ENCODE measurements at regions not wholly inside any gene's neighbourhood (a gene's known extent, or its start where the extent isn't known, plus 50 kb on each side); places are given as distances from the start of the nearest gene placed in this dataset.
A peak's percentile ranks its signal among the peaks of the same experiment; 100 is the strongest.

DNA sequence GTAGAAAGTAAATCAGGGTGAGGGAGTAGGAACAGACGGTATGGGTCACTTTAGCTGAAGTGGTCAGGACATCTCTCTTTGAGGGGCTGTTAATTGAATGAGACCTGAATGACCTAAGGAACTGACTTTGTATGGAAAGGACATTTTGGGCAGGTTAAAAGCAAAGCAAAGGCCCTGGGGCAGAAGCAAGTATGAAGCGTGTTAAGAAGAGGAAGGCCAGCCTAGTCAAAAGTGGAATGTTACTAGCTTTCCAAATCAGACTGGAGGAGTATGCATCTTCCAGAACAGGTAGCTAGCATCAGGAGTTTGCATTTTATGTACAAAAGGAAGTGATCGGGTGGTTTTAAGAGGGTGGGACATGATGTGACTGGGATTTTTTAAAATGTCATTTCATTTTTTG, 70.9 kb upstream of the PCGF5 start:
- DNase-seq: no peak

DNA sequence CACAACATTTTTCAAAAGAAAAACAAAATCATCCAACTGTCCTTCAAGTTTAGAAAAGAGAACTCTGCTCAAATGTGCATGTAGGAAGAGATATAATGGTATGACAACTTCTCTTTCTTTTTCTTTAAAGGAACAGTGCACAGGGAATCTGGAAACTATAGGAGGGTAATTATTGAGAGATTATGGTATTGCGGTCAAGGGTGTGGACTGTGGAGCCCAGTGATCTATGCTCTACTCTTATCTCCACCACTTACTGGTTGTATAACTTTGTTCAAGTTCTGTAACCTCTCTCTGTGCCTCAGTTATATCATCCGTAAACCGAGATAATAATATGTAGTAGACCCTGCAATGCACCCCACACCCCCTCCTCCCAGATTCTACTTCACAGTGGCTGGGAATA, 69.8 kb upstream of the PCGF5 start:
- no peak for DNase-seq

DNA sequence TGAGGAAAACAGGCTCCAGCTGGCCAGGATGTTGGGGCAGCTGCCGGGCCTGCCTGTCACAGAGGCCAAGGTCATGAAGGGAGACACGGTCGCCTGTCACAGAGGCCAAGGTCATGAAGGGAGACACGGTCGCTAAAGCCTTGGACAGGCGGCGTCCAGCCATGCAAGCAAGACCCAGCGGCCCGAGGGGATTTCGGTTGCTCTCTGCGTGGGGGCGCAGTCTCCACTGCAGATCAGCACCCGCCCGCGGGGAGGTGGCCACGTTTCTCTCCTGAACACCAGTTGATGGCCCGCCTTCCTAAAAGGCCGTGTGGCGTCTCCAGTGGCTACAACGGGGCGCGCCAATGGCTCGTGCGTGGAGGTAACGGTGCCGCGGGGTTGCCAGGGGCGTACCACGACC, 67.0 kb upstream of the PCGF5 start:
- DNase-seq: no peak

DNA sequence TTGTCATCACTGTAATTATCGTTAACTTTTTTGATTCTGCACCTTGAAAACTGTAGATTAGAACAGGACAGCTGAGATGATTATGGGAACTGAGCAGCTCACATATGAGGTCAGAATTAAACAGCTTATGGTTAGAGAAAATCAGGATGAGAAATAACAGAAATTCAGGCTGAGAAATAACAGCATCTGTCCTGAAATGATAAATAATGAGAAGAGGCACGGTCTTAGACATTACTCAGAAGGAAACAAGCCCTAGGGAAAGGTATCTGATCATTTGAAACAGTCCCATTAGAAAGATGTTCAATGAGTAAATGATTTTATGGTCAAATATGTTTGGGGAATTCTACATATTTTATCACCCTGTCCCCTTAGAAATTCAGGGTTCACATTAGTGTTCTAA, 65.6 kb upstream of the PCGF5 start:
- DNase-seq: no peak

- no peak for DNase-seq
These were observed 64.3 kb upstream of the PCGF5 start for GRCh38 chr10:91156196-91156595.

- DNase-seq: no peak
These were observed 61.1 kb upstream of the PCGF5 start for GRCh38 chr10:91159254-91159783.

GRCh38 chr10:91162050-91162494, 58.4 kb upstream of the PCGF5 start:
- no peak for DNase-seq

GRCh38 chr10:91162495-91163268, 57.8 kb upstream of the PCGF5 start:
- peak; percentile 17 for DNase-seq

DNA sequence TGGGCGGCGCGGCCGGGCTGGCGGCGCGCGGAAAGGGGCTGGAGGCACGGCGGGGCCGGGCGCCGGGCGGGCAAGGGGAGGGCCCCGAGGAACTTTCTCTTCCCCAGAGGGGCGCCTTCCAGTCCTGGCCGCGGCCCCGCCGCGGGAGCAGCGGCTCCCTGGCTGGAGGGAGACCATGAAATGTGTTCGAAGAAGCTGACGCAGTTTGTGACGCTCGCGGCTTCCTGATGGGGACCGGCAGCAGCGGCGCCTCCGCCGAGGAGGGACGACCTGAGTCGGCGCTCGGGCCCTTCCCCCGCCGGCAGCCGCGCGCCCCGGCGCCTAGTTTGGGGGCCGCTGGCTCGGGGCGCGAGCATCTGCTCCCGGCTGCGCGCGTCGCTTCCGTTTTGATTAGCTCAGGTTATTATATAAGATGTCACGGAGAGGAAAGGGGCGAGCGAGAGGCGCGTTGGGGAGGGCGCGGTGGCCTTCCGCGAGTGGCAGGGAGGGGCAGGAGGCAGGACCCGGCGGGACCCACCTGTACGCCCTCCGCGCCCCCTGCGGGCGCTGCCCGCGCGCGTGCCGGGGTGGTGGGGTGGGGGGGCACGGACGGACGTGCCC, 57.1 kb upstream of the PCGF5 start:
- DNase-seq: peak; percentile 30

- no peak for DNase-seq
These were observed 56.5 kb upstream of the PCGF5 start for GRCh38 chr10:91163869-91164474.

GRCh38 chr10:91164520-91165065, 55.9 kb upstream of the PCGF5 start:
- no peak for DNase-seq

DNA sequence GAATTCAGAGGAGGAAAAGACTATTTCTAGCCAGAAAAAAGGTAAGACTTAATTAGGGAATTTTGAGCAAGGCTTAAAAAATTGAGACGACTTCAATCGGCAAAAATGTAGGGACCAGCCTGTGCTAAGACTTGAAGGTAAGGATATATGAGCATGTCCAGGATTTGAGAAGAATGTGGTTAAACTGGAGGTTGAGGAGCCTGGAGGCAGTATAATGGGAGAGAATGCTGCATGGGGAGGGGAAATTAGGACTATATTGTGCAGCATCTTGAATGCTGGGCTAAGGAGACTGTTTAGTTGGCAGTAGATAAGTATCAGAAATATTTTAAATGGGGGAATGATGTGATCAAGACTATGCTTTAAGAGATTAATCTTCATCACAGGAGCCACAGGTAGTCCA, 53.1 kb upstream of the PCGF5 start:
- no peak for DNase-seq

GRCh38 chr10:91170418-91170817, 50.0 kb upstream of the PCGF5 start:
- DNase-seq: no peak
